GM18517 (cell line): ENCODE measurements at regions not wholly inside any gene's neighbourhood (a gene's known extent, or its start where the extent isn't known, plus 50 kb on each side); places are given as distances from the start of the nearest gene placed in this dataset.
"Not testable (repeated sequence)": the region's sequence is repeated elsewhere in the genome, so short reads cannot be mapped to it uniquely, and the experiment has no call there.

Experiments
- ATAC-seq: cut with Tn5 transposase; IDR thresholded peaks from one replicate; pipeline ENCODE4 v1.9.1; 2021; ENCODE audit warnings: mild to moderate bottlenecking, moderate library complexity; ENCODE audit not compliant: unreplicated experiment

- no peak for ATAC-seq
Observed at GRCh38 chr17:68097161-68097805, 61.7 kb downstream of the KPNA2 start.

- ATAC-seq = not testable (repeated sequence)
Observed at GRCh38 chr17:68099341-68099753, 63.8 kb downstream of the KPNA2 start.

GRCh38 chr17:68100000-68100641, 64.6 kb downstream of the KPNA2 start:
- ATAC-seq = no peak

- peak; percentile 56 for ATAC-seq
Observed at GRCh38 chr17:68101075-68101986, 65.8 kb downstream of the KPNA2 start.

- no peak for ATAC-seq
Observed at GRCh38 chr17:68101987-68102314, 66.4 kb downstream of the KPNA2 start.

GRCh38 chr17:68102318-68102758, 66.8 kb downstream of the KPNA2 start:
- no peak for ATAC-seq

- ATAC-seq = no peak
Observed at GRCh38 chr17:68103148-68103547, 67.6 kb downstream of the KPNA2 start.

- ATAC-seq = no peak
Observed at GRCh38 chr17:68106085-68106484, 70.5 kb downstream of the KPNA2 start.

GRCh38 chr17:68107373-68107772, 71.8 kb downstream of the KPNA2 start:
- no peak for ATAC-seq

GRCh38 chr17:68108313-68109000, 72.9 kb downstream of the KPNA2 start:
- no peak for ATAC-seq

- not testable (repeated sequence) for ATAC-seq
Observed at GRCh38 chr17:68109404-68109803, 73.9 kb downstream of the KPNA2 start.

- ATAC-seq = not testable (repeated sequence)
Observed at GRCh38 chr17:68116211-68116610, 80.7 kb downstream of the KPNA2 start.

GRCh38 chr17:68122587-68122986, 87.1 kb downstream of the KPNA2 start:
- ATAC-seq = no peak

GRCh38 chr17:68125111-68125870, 89.8 kb downstream of the KPNA2 start:
- ATAC-seq = no peak

- ATAC-seq = no peak
Observed at GRCh38 chr17:68127914-68128313, 92.4 kb downstream of the KPNA2 start.

GRCh38 chr17:68131456-68131855, 95.9 kb downstream of the KPNA2 start:
- no peak for ATAC-seq

- ATAC-seq = no peak
Observed at GRCh38 chr17:68133346-68134045, 98.0 kb downstream of the KPNA2 start.

- ATAC-seq = no peak
Observed at GRCh38 chr17:68134046-68134637, 98.6 kb downstream of the KPNA2 start.

GRCh38 chr17:68134731-68135130, 99.2 kb downstream of the KPNA2 start:
- ATAC-seq = no peak
